Muscle of back (tissue), 3 donors: ENCODE measurements at regions not wholly inside any gene's neighbourhood (a gene's known extent, or its start where the extent isn't known, plus 50 kb on each side); places are given as distances from the start of the nearest gene placed in this dataset.

Source experiments
- DNase-seq, 3 donors: peaks; one replicate each; pipeline versions ENCODE4 v3.0.0 to v3.0.0-alpha.2; 2013

DNA sequence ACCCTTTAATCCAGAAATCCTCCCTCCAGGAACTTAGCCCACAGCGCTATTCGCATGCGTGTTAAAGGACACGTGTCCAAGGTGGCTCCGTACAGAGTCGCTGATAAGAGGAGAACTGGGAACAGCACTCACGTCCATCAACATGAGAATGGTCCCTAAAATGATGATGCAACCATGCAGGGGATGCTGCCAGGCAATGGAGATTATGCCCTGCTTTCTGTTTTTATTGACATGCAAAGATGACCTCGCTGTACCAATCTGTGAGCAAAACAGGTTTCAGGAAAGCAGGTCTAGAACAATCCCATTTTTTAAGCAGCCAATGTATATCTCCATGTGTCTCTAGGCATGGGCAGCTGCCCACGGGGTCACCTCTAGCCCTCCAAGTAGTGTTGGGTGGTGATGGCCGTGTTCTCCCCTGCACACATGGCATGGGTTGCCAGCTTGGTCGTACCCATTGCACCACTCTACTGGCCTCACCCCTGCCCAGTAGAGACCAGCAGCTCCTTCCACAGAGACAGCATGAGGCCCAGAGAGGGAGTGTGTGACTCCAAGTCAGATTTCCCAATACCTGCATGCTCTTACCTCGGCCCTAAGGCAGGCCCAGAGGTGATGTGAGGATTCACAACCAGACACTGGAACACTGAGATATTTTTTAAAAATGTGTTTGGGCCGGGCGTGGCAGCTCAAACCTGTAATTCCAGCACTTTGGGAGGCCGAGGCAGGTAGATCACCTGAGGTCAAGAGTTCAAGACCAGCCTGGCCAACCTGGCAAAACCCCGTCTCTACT lies 68.3 kb upstream of the LINC01488 start:
- no peak for DNase-seq

DNA sequence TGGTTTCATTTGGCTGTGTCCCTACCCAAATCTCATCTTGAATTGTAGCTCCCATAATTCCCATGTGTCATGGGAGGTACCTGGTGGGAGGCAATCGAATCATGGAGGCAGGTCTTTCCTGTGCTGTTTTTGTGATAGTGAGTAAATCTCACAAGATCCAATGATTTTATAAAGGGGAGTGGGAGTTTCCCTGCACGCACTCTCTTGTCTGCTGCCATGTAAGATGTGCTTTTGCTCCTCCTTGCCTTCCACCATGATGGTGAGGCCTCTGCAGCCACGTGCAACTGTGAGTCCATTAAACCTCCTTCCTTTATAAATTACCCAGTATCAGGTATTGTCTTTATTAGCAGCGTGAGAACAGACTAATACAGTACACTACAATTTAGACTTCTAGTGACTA lies 67.5 kb upstream of the LINC01488 start:
- no peak for DNase-seq

DNA sequence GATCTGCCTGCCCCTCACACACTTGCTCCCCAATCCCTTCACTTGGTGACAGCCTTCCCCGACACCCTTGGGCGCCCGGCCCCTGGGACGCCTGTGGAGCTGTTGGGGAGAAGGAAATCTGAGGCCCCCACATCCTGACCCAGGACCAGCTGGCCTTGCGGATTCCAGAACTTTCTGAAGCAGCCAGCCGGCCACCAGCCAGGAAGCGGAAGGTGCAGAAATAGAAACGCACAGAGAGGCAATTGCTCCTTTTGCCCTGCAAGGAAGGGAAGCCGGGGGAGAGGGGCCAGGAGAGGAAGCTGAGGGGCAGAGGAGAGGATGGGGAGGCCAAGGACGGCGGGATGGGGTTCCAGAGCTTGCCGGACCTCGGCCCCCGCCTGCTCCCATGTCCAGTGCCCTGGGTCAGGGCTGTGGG lies 66.7 kb upstream of the LINC01488 start:
- DNase-seq: peak in 1 of 3 donors; percentile 55

DNA sequence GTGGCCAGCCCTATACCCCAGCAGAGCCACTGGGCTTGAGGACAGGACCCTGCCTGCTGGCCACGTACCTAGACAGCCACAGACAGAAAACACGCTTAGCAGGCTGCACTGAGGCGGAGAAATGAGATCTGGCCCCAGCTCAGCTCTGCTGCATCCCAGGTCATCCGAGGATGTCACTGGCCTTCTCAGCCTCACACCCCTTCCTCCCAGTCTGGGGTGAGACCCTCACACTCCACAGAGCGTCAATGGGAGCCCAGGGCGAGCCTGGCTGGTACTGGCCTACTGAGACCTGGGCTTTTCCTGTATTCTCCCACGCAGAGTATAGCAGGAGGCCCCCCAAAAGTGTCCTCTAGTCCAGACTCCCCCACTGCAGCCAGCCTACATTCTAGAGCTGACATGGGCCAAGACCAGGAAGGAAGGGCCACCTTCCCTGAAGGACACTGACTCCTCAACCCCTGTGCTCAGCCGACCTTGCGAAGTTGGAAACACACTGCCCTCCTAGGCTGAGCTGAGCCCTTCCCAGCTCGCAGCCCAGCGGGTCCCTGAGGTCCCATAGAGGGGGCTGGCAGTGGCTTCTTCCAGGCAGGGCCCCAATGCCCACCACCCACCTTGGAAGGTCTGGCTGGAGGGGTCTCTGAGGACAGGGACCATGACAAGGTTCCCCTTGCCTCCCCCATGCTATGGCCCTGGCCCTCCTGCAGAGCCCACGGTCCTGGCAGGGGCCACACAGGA lies 65.9 kb upstream of the LINC01488 start:
- DNase-seq: no peak

DNA sequence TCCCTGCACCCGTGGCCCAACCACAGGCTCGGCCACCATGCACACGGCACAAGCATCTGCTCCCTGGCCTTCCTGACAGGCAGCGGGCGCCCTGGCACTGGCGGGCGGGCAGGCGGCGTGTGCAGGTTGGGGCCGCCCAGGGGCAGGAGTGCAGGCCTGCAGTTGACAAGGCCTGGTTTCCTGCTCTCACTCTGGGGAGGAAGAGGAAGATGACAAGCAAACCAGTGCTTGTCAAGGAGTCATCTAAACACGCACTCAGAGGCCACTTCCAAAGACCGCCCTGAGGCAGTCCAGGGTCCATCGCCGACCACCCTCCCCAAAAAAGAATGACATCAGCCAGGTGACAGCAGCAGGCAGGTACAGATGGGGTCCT lies 65.3 kb upstream of the LINC01488 start:
- no peak for DNase-seq

DNA sequence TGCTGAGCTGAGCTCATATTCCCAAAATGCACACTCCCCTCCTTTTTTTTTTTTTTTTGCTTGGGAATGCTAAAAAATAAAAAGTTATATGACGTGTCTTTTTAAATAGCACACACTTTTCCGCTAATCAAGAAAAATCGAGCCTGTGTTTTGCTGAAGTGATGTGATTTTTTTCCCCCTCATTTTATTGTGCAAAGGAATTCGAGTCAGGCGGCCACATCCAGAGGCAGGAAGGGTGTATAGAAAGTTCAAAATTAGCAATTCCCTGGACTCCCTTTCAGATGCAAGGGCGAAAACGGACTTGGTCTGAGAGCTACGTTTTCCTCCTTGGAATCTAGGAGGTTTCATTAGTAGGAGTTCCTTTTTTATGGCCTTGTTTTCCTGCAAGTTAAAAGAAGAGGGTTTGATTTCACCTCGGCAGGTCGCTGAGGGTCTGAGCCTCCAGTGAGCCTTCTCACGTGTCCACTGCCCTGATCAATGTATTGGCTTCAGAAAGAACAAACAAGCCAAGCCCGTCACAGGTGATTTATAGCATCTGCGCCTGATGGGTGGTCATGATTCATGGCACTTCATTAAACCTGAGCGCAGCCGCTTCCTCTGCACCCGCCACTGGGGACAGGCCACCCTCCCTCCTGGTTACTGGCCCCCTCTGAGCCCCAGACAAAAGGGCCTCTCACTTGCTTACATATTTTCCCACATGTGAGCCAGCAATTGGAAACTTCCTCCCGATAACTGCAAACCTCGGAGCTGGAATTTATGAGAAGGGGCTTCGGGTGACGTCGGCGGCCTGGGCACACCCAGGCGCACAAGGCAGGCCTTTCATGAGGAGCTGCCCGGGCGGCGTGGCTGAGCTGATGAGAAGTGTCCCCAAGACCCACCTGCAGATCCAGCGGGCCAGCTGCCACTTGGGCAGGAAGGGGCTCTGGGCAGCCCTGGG lies 64.4 kb upstream of the LINC01488 start:
- DNase-seq: peak in 2 of 3 donors; percentile 38 to 65

DNA sequence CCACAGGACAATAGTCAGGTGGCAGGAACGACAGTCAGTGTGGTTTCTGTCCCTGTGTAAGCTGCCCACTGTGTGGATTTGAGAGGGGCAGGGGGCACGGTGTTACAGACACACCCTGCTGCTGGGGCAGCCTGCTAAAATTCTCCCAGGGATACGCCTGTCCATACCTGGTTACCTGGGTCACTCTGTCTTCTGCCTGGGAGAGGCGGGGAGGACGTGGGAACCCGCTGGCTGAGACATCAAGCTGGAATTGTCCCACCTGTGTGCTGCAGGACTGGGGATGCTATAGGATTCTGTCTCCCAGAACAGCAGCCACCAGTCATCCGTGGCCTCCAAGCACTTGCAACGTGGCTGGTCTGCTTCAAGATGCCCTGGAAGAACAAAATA lies 63.8 kb upstream of the LINC01488 start:
- DNase-seq: no peak

DNA sequence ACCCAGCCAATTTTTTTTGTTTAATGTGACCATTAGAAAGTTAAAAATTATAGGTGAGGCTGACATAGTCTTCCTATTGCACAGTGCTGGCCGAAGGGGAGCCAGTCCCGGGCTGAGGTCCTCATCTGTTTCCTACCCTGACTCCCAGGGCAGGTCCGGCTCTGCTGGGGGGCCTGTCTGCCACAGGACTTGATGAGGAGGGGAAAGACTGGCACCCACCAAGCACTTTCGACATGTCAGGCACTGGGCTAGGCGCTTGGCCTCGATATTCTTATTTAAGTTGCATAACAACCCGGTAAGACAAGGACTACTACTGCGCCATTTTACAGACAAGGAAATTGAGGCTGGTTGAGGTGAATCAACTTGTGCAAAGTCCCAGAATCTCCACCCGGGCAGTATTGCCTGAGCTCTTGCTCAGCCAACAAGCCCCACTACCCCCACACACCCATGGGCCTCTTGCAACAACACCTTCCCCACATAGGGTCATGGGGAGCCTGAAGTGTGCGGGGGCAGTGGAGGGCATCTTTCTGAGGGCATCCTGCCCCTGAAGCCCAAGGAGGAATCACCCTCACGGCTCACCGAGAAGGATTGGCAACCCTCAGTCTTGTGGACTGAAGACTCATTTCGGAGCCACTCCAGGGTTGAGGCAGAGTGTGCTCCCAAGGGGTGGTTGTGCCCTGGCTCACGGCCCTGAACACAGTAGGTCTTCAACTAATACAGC lies 62.7 kb upstream of the LINC01488 start:
- DNase-seq: no peak

DNA sequence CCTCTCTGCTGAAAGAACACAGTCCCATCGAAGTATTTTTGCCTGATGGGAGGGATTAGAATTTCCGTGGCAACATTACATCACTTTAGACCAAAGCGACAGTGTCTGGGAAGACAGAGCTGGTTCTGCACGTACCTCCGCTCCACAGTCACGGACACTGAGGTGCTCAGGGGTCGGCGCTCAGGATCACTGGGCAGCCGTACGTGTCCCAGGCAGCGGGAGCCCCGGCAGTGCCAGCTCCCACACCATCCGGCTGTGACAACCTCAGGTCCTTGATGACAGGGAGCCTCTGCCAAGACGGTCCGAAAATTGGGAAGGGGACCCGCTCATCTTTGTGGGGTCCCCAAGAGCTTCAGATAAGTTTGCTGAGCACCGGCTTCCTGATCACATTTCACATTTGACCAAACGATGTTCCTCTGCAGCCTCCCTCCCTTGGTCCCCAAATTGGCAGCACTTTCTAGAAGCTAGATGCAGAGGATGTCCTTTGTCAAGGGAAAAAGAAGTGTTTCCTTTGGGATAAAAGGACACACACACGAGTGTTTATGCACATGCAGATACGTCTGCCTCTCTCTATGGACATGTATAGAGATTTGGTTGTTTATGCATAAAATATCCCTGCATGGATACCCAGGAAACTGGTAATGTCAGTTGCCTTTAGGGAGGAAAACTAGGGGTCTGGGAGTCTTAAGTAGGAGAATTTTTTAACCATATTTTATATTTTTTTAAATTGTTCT lies 61.6 kb upstream of the LINC01488 start:
- no peak for DNase-seq

DNA sequence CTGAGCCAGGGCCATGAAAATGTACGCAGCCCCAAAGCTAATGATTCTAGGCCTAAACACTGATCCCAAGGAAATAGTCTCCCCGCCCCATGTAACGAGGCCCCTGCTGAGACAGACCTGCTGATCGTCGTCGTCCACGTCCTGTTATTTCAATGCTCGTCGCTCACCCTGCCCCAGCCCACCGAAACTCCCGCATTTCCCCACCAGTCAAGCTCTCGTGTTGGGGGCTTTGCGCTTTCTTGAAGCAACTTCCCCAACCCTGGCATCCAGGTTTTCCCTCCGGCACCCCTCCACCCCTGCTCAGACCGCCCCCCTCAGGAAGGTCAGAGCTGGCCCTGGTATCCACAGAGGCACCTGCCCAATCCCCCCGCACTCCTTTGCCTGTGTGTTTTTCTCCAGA lies 58.8 kb upstream of the LINC01488 start:
- no peak for DNase-seq

DNA sequence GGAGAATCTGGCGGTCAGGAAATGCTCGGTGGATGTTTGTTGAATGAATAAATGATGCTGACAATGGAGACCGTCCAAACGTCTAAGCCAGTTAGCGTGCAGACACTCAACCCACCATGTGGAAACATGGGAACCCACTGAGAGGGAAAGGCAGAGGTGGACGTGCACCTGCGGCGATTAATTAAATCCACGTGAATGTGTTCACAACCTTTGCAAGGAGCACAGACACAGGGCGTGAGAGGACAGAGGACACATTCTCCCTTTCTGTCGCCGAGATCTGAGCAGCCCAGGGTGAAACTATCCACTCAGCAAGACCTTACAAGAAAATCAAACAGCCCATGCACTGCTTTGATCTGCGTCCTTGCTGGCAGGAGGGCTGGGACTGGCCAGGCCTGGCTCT lies 58.3 kb upstream of the LINC01488 start:
- DNase-seq: no peak

DNA sequence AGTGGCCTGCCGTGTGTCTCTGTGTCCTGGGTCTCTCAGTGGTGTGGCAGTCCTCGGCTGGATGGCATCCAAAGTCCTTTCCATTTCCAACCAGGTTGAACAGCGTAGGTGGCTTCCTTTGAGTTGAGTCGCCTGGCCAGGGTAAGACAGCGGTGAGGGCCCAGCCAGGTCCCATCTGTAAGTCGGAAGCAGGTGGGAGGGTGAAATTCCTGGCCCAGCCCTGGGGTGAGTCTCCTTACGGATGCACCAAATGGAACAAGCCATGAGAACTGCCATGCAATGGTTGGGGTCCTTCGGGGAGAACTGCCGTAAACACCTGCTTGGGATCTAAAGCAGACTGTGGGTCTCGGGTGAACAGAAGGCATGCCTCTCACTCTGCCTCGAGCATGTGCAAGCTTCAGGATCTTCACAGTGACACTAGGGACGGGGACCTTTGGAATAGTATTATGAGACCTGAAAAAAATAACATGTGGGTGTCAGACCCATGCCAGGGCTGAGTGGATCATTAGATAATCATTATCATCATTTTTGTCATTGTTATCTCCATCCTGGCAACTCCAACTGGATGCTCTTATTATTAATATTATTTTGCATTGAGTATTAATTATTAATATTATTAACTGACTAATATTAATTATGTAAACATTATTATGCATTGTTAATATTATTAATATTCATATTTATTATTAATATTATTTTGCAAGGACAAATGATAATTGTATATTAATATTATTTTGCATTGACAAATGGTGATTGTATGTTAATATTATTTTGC lies 57.7 kb upstream of the LINC01488 start:
- DNase-seq: no peak

DNA sequence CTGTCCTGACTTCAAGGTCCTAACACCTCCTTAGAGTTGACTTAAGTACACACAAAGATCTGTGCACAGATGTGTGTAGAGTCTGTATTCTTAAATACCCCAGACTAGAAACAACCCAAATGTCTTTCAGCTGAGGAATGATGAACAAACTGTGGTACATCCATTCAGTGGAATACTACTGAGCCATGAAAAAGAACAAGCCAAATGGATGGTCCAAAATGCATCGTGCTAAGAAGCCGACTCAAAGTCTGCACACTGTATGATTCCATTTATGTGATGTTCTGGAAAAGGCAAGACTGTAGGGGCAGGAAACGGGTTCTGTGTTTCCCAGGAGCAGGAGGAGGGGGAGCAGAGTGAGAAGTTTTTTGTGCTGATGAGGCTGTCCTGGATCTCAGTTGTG lies 56.7 kb upstream of the LINC01488 start:
- DNase-seq: no peak

DNA sequence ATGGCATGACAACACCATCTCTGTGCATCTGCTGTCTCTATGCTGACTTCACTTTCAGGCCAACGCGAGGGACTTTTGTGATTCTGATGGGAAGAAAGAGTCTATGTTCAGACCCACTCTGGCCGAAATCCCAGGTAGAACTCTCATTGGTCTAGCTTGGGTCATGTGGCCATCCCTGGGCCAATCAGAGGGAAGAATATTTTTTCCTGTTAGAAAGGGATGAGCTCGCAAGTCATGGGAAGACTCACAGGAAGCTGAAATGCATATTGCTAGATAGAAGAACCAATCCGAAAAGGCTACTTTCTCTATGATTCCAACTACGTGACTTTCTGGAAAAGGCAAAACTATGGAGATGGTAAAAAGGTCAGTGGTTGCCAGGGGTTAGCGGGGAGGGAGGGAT lies 56.0 kb upstream of the LINC01488 start:
- DNase-seq: no peak

DNA sequence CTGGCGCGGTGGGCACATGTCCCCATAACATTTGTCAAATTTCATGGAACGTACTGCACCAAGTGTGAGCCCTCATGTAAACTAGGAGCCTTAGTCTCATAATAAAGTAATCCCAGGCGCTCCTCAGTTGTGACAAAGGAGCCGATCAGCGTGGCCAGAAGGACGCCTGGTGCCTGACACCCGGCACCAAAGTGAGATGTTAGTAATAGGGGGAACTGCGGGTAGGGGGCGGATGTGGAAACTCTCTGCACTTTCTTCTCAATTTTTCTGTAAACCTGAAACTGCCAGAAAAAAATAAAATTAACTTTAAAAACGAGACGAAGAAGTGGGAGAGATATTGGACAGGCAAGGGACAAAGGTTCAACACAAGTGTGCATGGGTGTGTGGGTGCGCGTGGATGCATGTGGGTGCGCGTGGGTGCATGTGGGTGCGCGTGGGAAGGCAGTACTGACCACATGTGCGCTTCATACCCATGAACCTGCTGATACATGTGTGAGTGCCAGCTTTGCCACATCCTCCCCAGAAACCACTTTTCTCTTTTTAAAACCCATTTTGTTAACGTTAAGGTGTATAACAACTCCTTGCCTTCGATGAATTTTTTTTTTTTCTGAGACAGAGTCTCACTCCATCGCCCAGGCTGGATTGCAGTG lies 55.4 kb upstream of the LINC01488 start:
- DNase-seq: no peak

DNA sequence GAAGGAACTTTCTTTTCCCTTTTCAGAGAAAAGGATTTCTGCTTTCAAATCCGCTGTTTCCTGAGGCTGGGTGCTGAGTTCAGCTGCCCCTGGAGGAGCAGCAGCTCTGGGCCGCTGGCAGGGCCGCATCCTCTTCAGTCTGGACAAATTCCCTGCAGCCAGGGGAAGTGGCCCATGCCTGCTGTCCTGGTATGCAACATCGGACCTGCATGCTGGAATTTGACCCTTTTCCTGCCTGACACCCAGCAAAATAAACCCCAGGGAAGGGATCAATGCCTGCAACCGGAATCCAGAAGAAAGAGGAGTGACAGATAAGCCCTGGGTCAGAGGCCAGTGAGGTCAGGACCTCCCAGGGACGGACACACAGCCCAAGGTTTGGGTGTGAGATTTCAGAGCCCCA lies 54.1 kb upstream of the LINC01488 start:
- no peak for DNase-seq

DNA sequence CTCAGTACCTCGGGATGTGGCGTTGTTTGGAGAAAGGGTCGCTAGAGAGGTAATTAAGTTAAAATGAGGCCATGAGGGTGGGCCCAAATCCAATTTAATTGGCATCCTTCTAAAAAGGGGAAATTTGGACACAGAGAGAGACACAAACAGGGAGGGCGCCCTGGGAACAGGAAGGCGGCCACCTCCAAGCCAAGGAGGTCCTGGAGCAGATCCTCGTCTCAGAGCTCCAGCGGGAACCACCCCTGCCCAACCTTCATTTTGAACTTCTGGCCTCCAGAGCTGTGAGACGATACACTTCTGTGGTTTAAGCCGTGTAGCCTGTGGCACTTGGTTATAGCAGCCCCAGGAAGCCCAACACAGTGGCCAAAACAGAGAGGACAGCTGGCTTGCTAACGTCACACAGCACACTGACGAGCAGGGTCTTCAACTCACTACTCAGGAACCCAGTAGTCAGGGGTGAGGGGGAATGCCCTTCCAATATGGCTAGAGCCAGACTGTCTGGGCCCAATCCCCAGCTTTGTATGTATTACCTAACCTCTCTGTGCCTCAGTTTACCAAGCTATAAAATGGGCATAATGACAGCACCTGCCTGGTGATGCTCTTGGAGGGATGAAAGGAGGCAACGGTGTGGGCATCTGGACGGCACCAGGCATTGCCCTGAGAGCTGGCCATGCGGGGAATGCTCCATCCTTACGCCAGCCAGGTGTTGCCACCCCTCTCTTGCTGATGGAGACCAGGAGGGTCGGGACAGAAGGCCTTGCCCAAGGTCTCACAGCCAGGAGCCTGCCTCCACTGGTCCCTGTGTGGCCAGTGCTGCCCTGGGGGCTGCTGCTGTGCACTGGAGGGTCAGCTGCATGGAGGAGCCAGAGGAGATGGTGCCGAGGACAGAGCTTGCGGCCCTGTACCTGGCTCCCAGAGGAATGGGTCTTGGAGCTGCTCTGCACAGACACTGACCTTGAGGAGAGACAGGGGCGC lies 53.3 kb upstream of the LINC01488 start:
- no peak for DNase-seq

DNA sequence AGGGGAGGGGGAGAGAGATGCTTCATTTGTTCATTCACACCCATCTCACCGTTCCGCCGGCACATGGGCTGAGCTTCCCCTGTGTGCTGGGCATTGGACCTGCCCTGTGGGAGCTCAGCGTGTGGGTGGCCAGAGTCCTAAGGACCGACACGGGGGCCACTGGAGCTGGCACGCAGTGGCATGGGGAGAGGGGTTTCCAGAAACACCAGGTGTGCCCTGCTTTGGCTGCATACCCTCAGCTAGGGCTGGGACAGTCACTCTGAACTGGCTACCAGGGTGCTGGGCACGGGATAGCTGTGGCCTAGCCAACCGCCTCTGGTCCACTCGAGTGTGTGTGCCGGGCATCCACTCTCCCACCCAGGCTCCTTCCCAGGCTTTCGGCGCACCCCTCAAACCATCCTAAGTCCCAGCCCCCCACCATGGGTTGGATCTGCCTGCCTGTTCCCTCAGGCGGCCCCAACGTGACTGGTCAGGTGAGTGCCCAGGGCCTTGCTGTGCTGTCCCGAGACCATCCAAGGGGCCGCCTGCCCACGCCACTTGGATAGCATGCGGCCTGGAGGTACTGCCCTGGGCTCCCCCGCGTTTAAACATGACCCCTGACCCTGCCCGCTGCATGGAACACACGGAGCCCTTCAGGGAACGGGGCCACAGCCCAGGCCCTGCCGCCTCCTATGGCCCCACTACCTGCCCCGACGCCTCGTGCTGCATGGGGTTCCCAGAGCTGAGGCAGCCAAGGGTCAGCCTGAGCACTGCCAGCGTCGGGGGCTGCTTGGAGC lies 51.6 kb upstream of the LINC01488 start:
- no peak for DNase-seq
